ENCODE measurements at regions not wholly inside any gene's neighbourhood (a gene's known extent, or its start where the extent isn't known, plus 50 kb on each side); places are given as distances from the start of the nearest gene placed in this dataset.

DNA sequence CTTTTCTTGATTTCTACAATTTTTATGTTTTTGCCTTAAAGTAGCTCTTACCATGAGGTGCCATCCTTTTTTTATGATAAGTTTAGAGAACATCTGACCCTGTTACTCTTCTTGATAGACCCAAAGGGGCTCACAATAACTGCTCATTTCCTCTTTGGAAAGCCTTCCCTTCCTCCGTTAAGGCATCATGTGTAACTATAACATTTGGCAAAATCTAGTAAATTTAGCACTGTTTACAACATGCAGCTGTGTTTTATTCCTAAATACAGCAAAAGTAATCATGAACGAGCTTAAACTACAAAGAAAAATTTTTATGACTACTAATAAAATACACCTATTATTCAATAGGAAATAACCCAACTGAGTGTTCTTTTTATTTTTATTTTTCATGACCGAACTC, 705.1 kb downstream of the MAT2B start:
- no peak overlapping the region for H3K9ac ChIP-seq (ENCODE audit: insufficient read depth, low read length, poor library complexity, severe bottlenecking)
- no peaks in the 10 kb centered on the region for H3K4me1 Mint-ChIP-seq
- intact Hi-C loops (cut with micrococcal nuclease): no loop called here
- H2AFZ ChIP-seq (ENCODE audit: insufficient read depth, low read depth, low read length, poor library complexity, severe bottlenecking): no peak overlapping the region
- H3K36me3 ChIP-seq (replicated peaks in 1 of 2; ENCODE audit: control insufficient read depth in 1 of 2, insufficient read depth in 2 of 2, low read length in 2 of 2): no peaks in the 10 kb centered on the region
- H3K9me3 ChIP-seq (replicated peaks in 1 of 2; ENCODE audit: control insufficient read depth in 1 of 2, insufficient read depth in 1 of 2, low read length in 2 of 2): no peaks in the 10 kb centered on the region
- no peak overlapping the region for H3K4me2 ChIP-seq (replicated peaks; ENCODE audit: extremely low read depth, low read length, poor library complexity, severe bottlenecking)
- no peaks in the 10 kb centered on the region for H3K36me3 Mint-ChIP-seq
- no peaks in the 10 kb centered on the region for H3K4me1 ChIP-seq (ENCODE audit: control insufficient read depth in 1 of 2, insufficient read depth in 2 of 2, low read length in 2 of 2)
- DNase-seq: no peak
- H3K79me2 ChIP-seq (ENCODE audit: insufficient read depth, low read length): no peaks in the 10 kb centered on the region
- H3K27me3 ChIP-seq (ENCODE audit: control insufficient read depth in 2 of 2, insufficient read depth in 2 of 2, low read length in 2 of 2): no peaks in the 10 kb centered on the region
- no peaks in the 10 kb centered on the region for H3K9me3 Mint-ChIP-seq
- no peaks in the 10 kb centered on the region for H3K27me3 Mint-ChIP-seq (ENCODE audit: low read depth in 3 of 3)
- TF ChIP-seq, protein P1, sequence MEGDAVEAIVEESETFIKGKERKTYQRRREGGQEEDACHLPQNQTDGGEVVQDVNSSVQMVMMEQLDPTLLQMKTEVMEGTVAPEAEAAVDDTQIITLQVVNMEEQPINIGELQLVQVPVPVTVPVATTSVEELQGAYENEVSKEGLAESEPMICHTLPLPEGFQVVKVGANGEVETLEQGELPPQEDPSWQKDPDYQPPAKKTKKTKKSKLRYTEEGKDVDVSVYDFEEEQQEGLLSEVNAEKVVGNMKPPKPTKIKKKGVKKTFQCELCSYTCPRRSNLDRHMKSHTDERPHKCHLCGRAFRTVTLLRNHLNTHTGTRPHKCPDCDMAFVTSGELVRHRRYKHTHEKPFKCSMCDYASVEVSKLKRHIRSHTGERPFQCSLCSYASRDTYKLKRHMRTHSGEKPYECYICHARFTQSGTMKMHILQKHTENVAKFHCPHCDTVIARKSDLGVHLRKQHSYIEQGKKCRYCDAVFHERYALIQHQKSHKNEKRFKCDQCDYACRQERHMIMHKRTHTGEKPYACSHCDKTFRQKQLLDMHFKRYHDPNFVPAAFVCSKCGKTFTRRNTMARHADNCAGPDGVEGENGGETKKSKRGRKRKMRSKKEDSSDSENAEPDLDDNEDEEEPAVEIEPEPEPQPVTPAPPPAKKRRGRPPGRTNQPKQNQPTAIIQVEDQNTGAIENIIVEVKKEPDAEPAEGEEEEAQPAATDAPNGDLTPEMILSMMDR (IDR thresholded peaks at IDR 0.05): no peak
- no CpG with 5 or more reads among the region's 3 CpGs for WGBS (ENCODE audit: insufficient coverage)
- no peaks in the 10 kb centered on the region for H4K20me1 ChIP-seq (ENCODE audit: insufficient read depth, low read length)
- no peak overlapping the region for H3K27ac Mint-ChIP-seq
- H3K4me3 ChIP-seq (replicated peaks in 1 of 3; ENCODE audit: low read depth in 2 of 3, low read length in 3 of 3): no peak overlapping the region
- H3K4me3 Mint-ChIP-seq: no peak overlapping the region
- H3K27ac ChIP-seq (ENCODE audit: low read depth in 1 of 2, low read length in 2 of 2): no peak overlapping the region

DNA sequence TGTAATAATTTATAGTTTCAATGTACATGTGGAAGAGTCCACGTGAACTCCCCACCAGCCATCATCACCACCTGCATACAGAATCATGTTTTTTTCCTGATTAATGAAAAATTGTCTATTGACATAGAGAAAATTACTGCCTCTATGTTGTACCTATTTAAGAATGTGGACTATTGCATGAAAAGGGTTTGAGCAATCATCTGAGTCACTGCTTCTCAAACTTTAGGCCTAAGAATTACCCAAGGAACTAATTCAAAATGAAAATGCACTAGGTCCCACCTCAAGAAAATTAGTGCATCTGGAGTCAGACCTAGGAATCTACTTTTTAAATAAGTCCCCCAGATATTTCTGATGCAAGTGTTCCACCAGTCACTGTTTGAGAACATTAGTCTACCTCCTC, 709.3 kb downstream of the MAT2B start:
- no CpG with 5 or more reads among the region's 1 CpG for WGBS (ENCODE audit: insufficient coverage)
- TF ChIP-seq, protein P1 (IDR thresholded peaks at IDR 0.05): no peak
- Mint-ChIP-seq H3K9me3 (peaks cover 0 to 4% (median 0%) of the 10 kb centered on the region in 7 donors), H3K36me3 (no peaks in the 10 kb centered on the region), H3K4me3 (no peak overlapping the region), H3K4me1 (no peaks in the 10 kb centered on the region), H3K27ac (no peak overlapping the region), H3K27me3 (ENCODE audit: low read depth in 3 of 3) (no peaks in the 10 kb centered on the region)
- H2AFZ ChIP-seq (ENCODE audit: insufficient read depth, low read depth, low read length, poor library complexity, severe bottlenecking): no peak overlapping the region
- no peaks in the 10 kb centered on the region for H3K4me1 ChIP-seq (ENCODE audit: control insufficient read depth in 1 of 2, insufficient read depth in 2 of 2, low read length in 2 of 2)
- no peaks in the 10 kb centered on the region for H3K27me3 ChIP-seq (ENCODE audit: control insufficient read depth in 2 of 2, insufficient read depth in 2 of 2, low read length in 2 of 2)
- H3K9ac ChIP-seq (ENCODE audit: insufficient read depth, low read length, poor library complexity, severe bottlenecking): no peak overlapping the region
- no peaks in the 10 kb centered on the region for H4K20me1 ChIP-seq (ENCODE audit: insufficient read depth, low read length)
- no peaks in the 10 kb centered on the region for H3K79me2 ChIP-seq (ENCODE audit: insufficient read depth, low read length)
- H3K4me3 ChIP-seq (replicated peaks in 1 of 3; ENCODE audit: low read depth in 2 of 3, low read length in 3 of 3): no peak overlapping the region
- intact Hi-C loops (cut with micrococcal nuclease): no loop called here
- peaks cover 0 to 3% of the 10 kb centered on the region in 2 donors for H3K9me3 ChIP-seq (replicated peaks in 1 of 2; ENCODE audit: control insufficient read depth in 1 of 2, insufficient read depth in 1 of 2, low read length in 2 of 2)
- H3K4me2 ChIP-seq (replicated peaks; ENCODE audit: extremely low read depth, low read length, poor library complexity, severe bottlenecking): no peak overlapping the region
- H3K36me3 ChIP-seq (replicated peaks in 1 of 2; ENCODE audit: control insufficient read depth in 1 of 2, insufficient read depth in 2 of 2, low read length in 2 of 2): no peaks in the 10 kb centered on the region
- no peak for DNase-seq
- H3K27ac ChIP-seq (ENCODE audit: low read depth in 1 of 2, low read length in 2 of 2): no peak overlapping the region

Measured in CD14-positive monocyte (primary cell).